NCI-H1092 (cell line): ENCODE measurements at regions not wholly inside any gene's neighbourhood (a gene's known extent, or its start where the extent isn't known, plus 50 kb on each side); places are given as distances from the start of the nearest gene placed in this dataset.
"Not testable (repeated sequence)": the region's sequence is repeated elsewhere in the genome, so short reads cannot be mapped to it uniquely, and the experiment has no call there.

ENCODE experiments used
- DNase-seq: peaks from one replicate; lab custom pipeline; 2025; lab: John Stamatoyannopoulos, UW

DNA sequence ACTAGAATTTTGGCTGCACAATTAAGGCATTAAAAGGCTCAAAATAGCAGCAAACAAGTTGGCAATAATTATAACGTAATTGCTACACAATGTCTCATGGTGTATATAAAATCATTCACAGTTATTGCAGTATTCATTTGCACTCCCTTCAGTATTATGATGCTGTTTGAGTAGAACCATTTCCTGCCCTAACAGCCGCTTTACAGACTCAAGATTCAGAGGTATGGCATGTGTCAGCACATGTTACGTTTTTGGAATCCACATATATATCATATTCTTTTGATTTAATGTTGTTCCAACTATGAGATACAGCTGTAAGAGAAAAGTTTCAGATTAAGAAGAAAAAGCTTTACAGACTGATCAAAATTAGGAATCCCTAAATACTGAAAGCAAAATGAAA is 56.3 kb upstream of the NCKAP5 start:
- no peak for DNase-seq

- no peak for DNase-seq
Observed at GRCh38 chr2:133627741-133628140, 59.5 kb upstream of the NCKAP5 start.

DNA sequence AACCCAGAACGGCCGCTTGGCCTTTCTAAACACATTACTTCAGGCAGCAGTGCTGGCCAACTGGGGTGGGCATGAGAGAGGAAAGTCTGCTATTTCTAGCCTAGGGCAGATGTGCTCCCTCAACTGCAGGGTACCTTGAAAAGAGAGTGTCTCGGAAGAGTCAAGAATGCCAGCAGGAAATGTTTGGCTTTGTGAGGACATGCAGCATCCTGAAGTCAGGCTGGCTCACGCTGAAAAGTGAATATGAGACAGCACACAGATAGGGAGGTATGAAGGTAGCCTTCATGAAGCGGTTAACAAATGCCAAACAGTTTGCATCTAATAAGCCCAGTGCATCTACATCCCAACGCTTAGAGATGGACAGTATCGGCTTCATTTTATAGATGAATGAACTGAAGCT is 65.0 kb upstream of the NCKAP5 start:
- no peak for DNase-seq

- DNase-seq = no peak
Observed at GRCh38 chr2:133633881-133634409, 65.7 kb upstream of the NCKAP5 start.

- DNase-seq = no peak
Observed at GRCh38 chr2:133635131-133635530, 66.9 kb upstream of the NCKAP5 start.

GRCh38 chr2:133636287-133636686 is 68.0 kb upstream of the NCKAP5 start:
- DNase-seq = no peak

DNA sequence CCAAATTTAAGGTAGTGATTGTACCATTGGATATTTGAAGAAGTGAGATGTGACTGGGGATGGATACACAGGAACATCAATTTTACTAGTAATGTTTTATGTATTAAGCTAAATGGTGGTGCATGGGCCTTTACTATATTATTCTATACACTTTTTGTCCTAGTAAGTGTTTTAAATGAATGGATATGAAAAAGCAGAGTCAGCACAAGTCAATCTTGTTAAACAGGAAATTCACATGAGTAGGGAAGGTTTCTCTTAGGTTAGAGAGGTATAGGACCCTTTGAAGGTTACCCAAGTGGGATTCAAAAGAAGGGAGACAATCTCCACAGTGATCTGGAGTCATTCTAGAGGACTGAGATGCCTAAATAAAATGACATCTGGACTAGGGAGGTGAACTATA is 71.8 kb upstream of the NCKAP5 start:
- no peak for DNase-seq

DNA sequence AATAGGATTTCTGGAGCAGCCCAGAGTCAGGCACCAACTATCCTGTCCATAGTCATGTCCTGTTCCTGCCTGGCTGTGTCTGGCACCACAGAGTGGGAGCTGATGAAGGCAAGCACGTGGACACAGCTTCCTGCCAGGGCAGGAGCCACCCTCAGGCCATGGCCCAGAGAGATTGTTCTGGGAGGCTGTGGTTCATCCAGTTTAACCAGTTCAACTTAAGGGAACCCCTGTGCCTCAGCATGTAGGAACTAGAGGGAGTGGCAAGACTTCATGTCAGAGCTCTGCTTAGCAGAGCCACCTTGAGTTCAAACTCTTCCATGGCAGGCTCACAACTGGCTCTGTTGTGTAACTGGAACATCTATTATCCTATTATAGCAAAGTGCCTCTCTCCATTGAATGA is 73.2 kb upstream of the NCKAP5 start:
- DNase-seq = no peak

GRCh38 chr2:133641942-133642725 is 73.9 kb upstream of the NCKAP5 start:
- DNase-seq = no peak

- DNase-seq = no peak
Observed at GRCh38 chr2:133642791-133643191, 74.5 kb upstream of the NCKAP5 start.

DNA sequence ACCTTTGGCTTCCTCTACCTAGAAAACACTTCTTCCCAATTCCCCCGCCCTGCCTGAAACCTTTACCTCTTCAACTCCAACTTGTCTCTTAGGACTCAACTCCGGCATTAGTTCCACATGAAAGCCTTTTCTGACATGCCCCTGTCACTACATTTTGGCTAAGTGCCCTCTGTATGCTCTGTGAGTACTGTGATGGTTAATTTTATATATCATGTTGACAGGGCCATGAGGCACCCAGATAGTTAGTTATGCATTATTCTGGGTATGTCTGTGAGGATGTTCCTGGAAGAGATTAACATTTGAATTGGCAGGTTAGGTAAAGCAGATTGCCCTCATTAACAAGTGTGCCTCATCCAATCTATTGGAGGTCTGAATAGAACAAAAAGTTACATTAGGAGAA is 75.6 kb upstream of the NCKAP5 start:
- DNase-seq = no peak

DNA sequence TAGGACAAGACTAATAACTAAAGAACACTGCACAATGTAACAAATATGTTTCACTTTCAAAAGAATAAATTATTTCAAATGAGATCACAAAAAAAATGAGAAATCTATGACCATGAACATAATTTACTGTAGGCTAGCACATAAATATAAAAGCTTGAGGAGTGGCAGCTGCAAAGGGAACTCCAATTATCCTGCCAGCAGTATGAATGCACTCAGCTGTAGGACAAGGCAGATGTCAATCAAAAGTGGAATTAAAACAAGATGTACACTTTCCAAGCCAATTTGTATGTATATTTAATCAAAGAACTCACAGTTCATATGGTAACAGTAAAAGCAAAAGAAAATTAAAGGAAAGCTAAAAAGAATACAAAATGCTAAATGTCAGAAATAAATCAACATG is 76.6 kb upstream of the NCKAP5 start:
- DNase-seq = no peak

- not testable (repeated sequence) for DNase-seq
Observed at GRCh38 chr2:133647386-133647785, 79.1 kb upstream of the NCKAP5 start.

DNA sequence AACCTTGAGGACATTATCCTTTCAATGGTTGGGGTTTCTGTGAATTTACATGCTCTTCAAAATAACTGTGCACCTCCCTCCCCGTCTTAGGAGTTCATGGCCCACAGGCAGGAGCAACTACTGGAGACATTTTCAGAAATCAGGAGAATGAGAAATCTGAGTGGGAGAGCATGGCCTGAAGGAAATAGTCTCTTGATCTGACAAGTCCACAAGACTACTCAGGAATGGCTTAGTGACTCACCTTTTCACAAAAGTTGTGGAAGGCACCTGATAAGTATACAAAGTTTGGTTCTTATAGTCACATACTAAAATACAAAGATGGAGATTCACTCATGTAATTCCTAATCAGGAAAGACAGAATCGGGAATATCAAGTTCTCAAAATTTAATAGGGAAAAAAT is 83.6 kb upstream of the NCKAP5 start:
- DNase-seq = no peak

- no peak for DNase-seq
Observed at GRCh38 chr2:133652398-133652797, 84.1 kb upstream of the NCKAP5 start.

GRCh38 chr2:133653056-133653455 is 84.8 kb upstream of the NCKAP5 start:
- no peak for DNase-seq

DNA sequence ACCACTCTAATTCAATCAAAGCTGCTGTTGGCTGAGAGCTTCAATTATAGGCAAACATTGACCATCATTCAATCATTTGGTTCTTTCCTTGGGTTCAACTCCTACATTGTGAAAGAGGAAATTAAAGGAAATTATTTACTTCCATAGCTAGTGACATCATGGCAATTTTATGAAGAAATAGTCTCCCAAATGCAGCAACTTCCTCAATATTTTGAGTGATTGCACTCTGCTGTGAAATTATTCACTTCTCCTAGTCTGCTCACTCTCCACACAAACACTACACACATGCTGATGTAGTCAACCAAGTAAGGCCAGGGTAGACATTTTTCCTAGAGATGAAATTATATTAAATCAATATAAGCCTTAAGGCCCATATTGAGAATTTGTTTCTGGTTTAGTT is 86.7 kb upstream of the NCKAP5 start:
- no peak for DNase-seq

DNA sequence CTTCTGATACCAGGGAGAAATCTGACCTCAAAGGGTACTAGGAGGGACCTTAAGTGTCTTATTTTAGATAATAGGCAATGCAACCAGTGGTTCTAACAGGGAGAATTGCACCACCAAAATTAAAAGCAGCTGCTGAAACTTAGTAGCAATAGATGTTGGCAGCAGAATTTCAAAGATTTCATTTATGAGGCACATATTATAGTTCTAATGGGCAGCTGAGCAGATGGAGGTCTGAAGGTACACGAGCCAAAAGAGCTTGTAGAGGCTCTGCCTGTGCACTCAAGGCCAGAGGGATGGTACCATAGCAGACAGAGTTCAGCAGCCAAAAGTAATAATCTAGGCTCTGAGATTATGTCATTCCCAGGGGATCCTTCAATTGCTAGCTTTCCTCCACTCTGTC is 87.3 kb upstream of the NCKAP5 start:
- no peak for DNase-seq

DNA sequence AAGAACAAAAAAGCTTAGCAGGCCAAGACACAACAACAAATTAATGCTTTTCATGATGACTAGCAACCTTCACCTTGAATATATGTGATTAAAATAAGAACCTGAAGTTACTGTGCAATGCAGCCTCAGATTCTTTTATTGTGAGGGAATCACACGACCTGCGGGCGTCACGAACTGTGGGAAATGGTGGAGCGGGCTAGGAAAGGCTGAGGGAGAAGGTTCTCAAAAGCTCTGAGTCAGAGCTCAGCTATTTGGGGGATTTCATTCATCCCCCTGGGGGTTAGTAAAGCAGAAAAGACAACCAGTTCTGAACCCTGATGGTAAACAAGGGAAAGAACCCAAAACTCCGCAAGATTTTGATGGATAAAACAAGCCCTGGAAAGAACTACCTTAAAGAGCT is 89.3 kb upstream of the NCKAP5 start:
- no peak for DNase-seq

- DNase-seq = no peak
Observed at GRCh38 chr2:133658020-133658903, 90.0 kb upstream of the NCKAP5 start.

- DNase-seq = no peak
Observed at GRCh38 chr2:133660510-133660909, 92.2 kb upstream of the NCKAP5 start.

DNA sequence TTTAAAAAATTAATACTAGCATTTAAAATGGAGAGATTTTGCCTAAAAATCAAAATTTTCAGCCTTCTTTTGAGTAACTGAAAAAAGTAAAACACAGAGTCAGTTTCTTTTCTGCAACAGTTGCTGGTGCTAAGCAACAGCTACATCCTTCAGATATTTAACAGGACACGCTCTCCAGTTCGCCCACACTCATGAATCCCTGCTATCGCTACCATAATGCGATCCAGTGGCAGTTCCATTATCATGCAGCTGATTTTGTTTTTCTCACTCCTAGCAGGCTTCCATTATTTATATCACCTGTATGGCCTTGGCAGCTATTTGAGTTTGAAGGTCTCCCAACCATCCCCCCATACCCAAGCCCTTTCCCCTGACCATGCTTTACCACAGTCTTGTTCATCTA is 93.1 kb upstream of the NCKAP5 start:
- no peak for DNase-seq

DNA sequence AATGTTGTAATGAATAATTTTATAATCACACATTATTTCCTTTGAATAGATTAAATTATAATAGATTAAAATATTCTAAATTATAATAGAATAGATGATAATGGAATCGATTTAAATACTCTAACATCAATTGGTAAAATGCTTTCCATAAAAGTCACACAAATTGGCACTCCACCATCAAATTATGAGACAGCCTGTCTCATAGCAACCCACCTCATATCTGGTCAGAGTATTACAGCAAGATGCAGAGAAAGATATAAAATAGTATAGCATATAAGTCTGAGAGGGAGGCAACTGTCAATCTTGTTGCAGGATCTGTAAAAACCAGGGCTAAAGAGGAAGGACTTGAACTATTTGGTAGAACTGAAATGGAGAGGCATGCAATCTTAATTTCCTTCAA is 98.4 kb upstream of the NCKAP5 start:
- DNase-seq = no peak
